Erythroblast (primary cell): ENCODE measurements at regions not wholly inside any gene's neighbourhood (a gene's known extent, or its start where the extent isn't known, plus 50 kb on each side); places are given as distances from the start of the nearest gene placed in this dataset.

Experiments
- GATA1 ChIP-seq: IDR thresholded peaks from 2 replicates; pipeline ENCODE4 v1.6.1; 2011; ENCODE audit warnings: low read depth, mild to moderate bottlenecking, control low read depth, low read length, moderate library complexity
- POLR2A ChIP-seq: IDR thresholded peaks from 2 replicates; pipeline ENCODE4 v1.6.1; 2011; ENCODE audit warnings: mild to moderate bottlenecking, low read length

DNA sequence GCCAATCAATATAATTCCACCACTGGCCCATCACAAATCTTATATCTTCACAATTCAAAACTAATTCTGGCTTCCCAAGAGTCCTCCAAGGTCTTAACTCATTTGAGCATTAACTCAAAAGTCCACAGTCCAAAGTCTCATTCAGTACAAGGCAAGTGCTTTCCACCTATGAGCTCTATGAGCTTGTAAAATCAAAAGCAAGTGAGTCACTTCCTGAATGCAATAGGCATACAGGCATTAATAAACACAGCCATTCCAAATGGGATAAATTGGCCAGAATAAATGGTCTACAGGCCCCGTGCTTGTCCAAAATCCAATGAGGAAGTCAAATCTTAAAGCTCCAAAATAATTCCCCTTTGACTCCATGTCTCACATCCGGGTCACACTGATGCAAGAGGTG lies 479.1 kb downstream of the KDM5D start:
- TF ChIP-seq POLR2A (no peak), GATA1 (no peak)
